Stimulated activated CD8-positive, alpha-beta memory T cell treated with anti-CD3 and anti-CD28 coated beads, Interleukin-15, amount 100 ng/mL, for 4 hours (primary cell): ENCODE measurements at regions not wholly inside any gene's neighbourhood (a gene's known extent, or its start where the extent isn't known, plus 50 kb on each side); places are given as distances from the start of the nearest gene placed in this dataset.
A peak's percentile ranks its signal among the peaks of the same experiment; 100 is the strongest.
"Not testable (repeated sequence)": the region's sequence is repeated elsewhere in the genome, so short reads cannot be mapped to it uniquely, and the experiment has no call there.

Experiments used
- DNase-seq, 2 donors: peaks; one replicate each; pipeline ENCODE4 v3.0.0-alpha.2; 2020; ENCODE audit warnings: low read depth in 2 of 2

DNA sequence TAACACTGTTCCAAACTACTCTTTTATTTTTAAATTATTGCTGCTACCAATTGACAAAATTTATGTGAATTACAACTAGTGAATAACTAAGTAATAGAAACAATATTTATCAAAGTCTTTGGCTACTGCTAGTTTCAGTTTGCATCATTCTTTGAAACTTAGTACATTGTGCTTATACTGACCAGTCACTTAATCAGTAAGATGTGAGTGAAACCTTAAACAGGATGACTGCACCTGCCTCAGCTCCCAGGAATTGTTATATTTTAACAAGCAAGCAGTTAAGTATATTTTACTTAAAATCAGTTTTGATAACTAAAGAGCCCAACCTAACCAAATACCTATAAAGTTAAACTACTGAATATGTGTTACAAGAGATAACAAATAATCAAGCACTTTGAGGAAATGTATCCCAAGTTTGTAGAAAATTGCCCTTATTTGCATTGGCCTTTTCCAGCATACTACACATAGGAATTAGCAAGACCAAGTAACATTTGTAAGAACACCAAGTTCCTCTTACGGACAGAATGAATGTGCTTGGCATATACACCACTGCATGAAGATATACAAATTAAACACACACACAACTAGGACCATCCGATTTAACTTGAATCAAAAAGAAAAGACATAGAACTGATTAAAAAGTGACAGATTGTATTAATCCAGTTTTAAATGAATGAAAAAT, 545.5 kb upstream of the DAB2 start:
- no peak for DNase-seq

DNA sequence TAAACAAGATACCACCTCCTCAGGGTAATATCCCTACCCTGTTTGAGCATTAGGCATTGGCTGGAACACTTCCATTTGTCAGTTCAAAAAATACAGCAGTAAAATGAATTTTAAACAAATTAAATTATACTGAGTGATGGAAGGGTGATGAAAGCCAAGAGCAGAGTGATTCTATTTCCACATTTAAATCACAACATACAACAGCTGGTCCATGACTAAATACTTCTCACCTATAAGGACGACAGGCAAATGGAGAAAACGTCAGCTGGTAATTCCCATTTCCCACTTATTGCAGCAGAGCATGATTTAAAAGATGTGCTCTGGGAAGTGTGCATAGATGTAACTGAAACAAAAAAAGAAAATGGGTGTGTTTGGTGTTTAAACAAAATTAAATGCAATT, 543.6 kb upstream of the DAB2 start:
- DNase-seq: no peak

DNA sequence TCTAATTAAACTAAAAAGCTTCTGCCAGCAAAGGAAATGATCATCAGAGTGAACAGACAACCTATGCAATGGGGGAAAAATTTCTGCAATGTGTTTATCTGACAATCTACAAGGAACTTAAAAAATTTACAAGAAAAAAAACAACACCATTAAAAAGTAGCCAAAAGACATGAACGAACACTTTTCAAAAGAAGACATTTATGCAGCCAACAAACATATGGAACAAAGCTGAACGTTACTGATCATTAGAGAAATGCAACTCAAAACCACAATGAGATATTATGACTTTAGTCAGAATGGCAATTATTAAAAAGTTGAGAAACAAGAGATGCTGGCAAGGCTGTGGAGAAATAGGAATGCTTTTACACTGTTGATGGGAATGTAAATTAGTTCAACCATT, 530.4 kb upstream of the DAB2 start:
- no peak for DNase-seq

DNA sequence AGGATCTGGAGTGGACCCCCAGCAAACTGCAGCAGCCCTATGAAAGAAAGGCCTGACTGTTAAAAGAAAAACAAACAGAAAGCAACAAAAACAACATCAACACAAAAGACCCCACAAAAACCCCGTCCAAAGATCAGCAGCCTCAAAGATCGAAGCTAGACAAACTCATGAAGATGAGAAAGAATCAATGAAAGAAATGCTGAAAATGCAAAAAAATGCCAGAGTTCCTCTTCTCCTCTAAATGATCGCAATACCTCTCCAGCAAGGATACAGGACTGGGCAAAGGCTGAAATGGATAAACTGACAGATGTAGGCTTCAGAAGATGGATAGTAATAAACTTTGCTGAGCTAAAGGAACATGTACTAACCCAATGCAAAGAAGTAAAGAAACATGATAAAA, 526.3 kb upstream of the DAB2 start:
- DNase-seq: no peak

DNA sequence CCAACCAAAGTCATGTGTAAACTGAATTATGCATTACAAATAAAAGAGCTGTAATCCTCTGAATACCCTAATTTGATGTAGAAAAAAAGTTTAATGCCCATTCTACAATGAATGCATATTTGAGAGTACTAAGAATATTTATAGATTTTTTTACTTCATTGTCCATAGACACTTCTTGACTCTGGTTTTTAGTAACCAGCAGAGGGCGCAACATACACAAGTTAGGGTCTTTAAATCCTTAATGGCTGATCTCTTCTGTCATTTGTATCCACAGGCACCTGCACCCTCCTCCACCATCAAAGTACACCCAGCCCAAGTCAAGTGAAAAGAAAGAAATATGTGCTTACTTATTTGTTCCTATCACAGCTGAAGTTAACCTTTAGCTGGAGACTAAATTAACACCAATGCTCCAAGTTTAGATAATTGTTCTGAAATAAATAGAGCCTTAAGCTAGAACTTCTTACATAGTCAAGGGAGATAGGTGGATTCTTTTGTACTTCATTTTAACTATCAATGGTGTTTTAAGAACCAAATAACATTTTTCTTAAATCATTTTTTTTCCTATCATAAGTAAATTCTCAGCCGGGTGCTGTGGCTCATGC, 524.2 kb upstream of the DAB2 start:
- DNase-seq: peak in 1 of 2 donors; percentile 51

DNA sequence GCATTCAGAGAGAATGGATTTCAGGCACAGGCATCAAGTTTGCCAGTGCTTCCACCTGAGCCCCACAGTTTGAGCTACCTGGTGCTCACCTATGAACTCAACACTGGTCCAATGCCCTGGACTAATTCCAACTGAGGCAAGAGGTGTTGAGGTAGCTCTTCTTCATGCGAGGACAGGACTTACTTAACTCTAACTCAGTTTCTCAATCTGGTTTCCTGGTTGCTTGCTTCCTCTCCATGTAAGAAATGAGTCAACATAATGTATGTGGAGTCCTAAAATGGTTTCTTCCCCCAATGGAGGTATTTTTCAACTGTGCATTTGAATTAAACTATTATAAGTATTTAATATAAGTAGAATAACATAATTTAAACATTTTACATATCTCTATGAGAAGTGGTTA, 523.6 kb upstream of the DAB2 start:
- DNase-seq: no peak

DNA sequence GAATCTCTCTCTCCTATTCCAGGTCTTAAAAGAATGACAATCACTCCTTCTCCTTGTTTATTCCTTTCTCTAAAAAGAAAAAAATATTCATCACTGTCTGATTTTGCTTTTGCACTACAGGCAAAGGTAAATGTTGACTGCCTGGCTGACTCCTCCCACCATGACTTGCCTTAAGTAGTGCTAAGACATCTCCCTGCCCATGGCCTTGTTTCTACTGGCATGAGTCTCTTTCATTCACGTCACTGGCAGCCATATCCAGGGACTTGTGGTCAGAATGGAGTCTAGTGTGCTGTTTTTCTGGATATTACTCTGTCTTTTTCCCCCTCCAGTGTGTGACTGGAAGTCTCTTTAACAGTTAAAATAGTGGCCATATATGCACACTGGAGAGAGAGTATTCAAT, 522.9 kb upstream of the DAB2 start:
- no peak for DNase-seq

DNA sequence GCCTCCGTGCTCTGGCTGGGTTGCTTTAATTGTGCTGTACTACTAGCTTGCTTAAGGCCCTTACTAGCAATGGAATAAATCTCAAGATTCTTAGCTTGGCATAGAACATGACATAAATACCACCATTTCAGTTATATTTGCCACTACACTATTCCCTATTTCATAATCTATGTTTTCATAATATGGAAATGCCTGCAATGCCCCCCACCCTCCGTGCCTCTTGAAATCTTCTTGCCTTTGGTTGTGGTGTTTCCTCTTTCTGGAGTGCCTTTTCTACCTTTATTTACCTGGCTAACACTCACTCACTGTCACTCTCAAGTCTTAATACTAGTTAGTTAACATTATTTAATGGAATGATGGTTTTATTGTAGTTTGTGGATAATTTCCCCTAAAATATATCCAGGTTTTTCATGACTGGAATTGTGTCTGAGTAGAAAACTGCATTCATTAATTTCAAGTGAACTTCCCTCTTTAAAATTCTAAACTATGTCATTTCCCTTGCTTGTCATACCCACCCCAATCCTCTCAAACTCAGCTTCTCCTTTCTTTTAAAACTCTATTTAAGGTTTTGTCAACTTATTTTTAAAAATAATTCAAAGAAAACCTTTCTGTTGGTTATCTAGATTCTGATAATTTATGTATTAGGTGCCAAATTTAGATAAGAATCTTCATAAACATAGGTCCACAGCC, 521.7 kb upstream of the DAB2 start:
- no peak for DNase-seq

DNA sequence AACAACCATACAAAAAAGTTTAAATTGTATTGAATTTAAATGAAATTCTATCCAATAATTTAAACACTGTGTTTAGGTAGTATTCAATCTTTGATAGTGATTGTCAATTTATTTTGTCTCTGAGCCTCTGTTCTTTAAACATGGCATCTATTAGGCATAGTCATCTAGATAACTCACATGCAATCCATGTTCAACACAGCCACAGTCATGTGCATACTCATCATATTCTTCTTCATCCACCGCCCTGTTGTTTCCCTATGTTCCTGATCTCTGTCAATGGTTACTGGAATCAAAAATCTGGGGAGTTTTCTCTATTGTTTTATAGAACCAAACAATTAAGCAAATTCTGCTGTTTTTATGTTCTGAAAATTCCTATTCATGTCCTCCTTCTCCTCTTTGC, 521.1 kb upstream of the DAB2 start:
- DNase-seq: no peak

DNA sequence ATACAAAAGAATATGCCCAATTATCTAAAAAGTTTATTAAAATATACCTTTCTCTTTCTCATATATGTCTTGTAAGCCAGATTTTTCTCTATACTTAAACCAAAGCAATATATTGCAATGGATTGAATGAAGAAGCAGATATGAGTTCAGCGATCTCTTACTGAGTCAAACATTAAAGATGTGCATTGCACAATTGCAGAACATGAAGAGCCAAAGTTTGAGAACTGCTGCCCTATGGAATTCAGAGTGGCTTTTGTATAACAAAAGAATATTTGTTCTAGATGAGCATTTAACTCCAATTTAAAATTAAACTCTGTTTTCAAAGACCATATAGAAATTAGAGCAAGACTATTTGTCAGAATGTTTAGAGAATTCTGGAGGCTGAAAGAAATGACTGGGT, 519.0 kb upstream of the DAB2 start:
- DNase-seq: no peak

DNA sequence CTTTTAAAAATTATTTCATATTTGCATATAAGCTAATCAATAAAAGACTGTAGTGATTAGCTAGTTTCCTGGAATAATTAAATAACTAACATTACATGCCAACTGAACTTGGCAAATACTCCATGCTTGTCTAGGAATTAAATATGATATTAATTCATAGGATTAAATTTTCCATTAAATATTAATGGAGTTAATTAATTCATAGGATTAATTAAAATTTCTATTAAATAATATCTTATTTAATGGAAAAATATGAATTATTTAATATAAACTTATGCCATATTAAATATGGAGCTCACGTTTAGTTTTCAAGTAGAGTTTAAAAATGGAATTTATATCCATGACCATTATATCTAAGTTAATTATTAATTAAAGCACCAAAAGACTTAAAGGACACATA, 517.8 kb upstream of the DAB2 start:
- DNase-seq: no peak

DNA sequence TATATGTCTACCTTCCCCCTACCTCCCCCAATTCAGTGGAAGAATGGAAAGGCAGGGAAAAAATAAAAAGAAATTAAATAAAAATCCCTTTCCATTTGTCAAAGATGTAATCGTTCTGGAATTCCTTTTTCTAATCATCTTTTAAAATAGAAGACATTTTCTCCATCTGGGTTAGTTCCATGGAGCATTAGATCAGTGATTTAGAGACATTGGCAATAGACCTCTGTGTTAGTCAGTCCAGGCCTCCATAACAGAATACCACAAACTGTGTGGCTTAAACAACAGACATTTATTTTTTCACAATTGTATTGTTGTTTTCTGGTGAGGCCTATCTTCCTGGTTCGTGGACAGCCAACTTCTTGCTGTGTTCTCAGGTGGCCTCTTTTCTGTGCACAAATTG, 516.6 kb upstream of the DAB2 start:
- DNase-seq: no peak

DNA sequence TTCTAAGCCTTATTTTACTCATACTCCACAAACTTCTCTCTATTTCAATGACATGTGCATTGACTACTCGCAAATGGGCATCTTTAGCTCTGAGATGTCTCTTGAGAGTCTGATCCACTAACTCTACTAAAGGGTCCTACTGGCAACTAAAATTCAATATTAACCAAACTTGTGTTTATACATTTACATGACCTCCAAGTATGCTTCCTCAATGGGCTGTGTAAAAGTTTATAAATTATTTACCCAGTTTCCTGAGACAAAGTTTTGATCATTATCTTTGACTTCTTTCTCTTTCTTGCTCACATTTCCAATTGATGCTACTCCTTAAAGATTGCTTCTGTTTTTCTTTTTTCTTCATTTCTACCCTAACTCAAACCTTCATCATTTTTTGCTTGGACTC, 510.1 kb upstream of the DAB2 start:
- DNase-seq: no peak

DNA sequence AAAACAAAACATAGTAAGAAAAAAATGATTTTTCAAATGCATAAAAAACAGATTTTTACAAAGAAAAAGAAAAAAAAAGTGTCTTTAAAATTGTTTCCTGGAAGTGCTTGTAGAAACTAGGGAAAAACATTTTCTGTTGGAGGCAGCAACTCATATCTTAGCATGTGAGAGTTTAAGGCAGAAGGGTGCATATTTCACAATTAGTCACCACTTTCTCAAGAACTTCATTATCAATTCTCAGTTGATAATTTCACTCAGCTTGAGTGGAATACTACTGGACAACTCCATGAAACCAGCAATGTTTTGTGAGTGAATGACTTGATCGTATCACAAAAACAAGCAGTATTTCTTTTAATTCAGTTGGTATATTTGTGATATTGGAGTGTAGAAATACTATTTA, 508.3 kb upstream of the DAB2 start:
- no peak for DNase-seq

DNA sequence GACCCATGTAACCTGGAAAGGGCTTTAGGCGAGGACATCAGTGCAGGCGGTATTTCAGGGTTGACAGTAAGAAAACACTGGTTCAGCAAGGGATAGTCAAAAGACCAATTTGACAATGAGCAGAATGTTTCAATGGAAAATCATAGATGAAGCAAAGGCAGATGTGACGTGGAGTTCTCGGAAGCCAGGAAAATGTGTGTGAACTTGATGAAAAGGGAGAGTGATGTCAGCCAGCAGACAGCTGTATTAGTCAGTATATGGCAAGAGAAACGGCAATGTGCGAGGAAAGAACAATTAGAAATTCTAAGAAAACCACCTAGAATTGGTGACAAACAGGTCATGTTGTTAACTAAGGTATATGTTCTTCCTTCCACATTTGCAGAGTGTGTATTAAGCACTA, 503.9 kb upstream of the DAB2 start:
- DNase-seq: no peak

DNA sequence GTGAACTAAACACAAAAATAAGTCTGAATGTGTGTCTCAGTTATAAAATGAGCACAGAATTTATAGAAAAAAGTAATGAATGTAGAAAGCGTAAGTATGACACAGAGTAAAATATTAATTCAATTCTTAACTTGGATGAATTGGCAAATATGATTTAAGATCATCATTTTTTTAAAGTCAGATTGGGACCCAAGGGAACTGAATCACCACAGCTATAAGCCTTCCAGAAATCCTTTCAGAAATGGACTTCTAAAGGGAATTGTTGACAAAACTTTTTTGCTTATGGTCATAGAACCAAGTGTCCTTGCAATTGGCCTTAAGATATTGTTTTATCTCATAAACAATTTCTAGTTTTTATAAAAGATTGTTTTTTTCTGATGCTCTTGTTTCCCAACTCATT, 495.1 kb upstream of the DAB2 start:
- DNase-seq: no peak

DNA sequence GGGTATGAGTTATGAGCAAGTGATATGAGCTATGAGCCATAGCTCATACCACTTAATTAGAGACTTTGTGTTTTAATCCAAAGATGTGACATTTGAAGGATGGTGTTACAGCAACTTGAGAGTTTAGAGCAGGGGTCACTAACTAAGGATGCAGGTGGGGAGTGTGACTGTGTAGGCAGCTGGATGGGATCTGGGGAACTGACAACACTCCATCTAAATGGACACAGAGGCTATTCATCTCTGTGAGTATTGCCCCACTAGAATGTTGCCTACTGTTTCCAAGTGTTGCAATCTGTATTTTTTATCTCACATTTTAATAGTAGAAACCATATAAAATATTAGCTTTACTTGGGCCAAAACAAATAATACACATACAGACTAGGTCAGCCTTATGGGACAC, 488.1 kb upstream of the DAB2 start:
- no peak for DNase-seq

DNA sequence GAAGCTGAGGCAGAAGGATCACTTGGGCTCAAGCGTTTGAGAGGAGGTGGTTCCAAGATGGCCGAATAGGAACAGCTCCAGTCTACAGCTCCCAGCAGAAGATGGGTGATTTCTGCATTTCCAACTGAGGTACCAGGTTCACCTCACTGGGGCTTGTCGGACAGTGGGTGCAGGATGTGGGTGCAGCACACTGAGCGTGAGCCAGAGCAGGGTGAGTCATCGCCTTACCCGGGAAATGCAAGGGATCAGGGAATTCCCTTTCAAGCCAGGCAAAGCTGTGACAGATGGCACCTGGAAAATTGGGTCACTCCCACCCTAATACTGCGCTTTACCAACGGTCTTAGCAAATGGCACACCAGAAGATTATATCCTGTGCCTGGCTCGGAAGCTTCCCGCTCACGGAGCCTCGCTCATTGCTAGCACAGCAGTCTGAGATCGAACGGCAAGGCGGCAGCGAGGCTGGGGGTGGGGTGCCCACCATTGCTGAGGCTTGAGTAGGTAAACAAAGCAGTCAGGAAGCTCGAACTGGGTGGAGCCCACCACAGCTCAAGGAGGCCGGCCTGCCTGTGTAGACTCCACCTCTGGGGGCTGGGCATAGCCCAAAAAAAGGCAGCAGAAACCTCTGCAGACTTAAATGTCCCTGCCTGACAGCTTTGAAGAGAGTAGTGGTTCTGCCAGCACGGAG, 482.6 kb upstream of the DAB2 start:
- not testable (repeated sequence) for DNase-seq

DNA sequence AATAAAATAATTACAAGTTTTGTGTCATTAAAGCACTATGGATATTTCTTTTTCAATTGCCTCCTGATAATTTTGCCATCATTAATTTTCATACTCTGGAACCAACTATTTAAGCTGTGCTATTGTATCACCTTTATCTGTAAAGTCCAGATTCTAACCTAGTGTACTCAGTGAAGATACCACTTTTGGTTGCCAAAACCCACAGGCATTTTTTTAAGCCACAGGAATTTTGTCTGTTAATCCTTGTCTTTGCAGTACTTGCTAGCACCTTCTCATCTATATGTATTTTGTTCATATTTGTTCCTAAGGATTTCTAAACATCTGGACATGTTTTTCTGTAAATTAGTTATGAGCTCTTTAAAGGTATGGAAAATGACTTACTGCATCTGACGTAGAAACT, 481.4 kb upstream of the DAB2 start:
- no peak for DNase-seq

DNA sequence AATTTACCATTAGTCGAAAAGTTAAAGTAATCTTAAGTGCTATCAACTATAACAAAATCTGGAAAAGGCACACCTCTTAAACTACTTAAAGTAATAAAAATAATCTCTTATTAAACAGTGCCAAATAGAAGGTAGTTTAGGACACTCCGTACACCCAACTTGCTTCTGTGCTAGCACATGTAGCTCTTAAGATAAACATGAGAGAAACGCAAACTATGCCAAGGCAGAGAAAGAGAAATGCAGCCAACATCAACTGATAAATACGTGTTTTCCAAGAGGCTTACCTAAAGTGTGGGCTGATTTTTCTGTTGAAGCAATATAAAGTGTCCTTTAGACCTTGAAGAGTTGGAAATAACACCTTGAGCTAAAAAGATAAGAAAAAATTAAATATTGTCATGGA, 480.6 kb upstream of the DAB2 start:
- no peak for DNase-seq

DNA sequence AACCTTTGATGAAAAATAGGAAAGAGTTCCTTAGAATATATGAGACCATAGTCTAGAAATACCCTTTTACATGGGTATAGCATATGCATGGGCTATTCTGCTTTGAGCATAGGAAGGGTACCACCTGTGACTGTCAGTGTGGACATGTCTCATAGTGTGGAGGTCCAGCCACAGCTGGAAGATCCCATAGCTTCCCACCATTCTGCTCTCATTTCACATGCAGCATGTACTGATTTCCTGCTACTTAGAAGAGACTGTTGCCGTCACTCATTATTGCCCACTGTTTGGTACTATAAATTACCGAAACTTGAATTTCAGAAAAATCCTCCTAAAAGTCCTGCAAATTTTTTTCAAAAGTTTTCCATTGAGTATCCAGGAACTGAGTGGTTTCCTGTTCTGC, 477.8 kb upstream of the DAB2 start:
- no peak for DNase-seq

DNA sequence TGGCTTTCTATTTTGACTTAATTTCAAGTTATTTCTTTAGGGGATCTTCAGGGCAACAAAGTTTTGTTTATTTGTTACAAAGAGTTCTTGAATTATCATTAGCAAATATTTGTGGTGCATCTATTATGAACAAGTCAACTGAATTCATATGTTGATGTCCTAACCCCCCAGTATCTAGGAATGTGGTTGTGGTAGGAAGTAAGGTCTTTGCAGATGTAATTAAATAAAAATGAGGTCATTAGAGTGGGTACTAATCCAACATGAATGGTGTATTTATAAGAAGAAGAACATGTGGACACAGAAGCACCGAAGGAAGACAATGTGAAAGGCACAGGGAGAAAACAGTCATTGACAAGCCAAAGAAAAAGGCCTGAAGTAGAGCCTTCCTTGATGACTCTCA, 474.0 kb upstream of the DAB2 start:
- no peak for DNase-seq

DNA sequence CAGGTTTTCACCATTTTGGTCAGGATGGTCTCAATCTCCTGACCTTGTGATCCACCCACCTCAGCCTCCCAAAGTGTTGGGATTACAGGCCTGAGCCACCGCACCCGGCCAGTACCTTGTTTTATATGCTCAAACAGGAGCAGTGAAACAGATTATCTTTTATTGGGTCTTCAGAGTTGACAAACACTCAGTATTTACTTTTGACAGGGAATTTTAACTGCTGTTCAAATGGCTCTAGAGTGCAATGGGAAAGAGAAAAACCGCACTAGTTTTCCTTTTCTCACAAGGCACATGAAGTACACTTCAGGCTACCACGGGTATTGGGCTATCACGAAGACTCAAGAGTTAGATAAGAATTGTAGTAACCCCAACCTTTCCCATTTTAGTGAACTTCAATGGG, 471.9 kb upstream of the DAB2 start:
- no peak for DNase-seq
